ENCODE measurements at regions not wholly inside any gene's neighbourhood (a gene's known extent, or its start where the extent isn't known, plus 50 kb on each side); places are given as distances from the start of the nearest gene placed in this dataset.
"Not testable (repeated sequence)": the region's sequence is repeated elsewhere in the genome, so short reads cannot be mapped to it uniquely, and the experiment has no call there.

DNA sequence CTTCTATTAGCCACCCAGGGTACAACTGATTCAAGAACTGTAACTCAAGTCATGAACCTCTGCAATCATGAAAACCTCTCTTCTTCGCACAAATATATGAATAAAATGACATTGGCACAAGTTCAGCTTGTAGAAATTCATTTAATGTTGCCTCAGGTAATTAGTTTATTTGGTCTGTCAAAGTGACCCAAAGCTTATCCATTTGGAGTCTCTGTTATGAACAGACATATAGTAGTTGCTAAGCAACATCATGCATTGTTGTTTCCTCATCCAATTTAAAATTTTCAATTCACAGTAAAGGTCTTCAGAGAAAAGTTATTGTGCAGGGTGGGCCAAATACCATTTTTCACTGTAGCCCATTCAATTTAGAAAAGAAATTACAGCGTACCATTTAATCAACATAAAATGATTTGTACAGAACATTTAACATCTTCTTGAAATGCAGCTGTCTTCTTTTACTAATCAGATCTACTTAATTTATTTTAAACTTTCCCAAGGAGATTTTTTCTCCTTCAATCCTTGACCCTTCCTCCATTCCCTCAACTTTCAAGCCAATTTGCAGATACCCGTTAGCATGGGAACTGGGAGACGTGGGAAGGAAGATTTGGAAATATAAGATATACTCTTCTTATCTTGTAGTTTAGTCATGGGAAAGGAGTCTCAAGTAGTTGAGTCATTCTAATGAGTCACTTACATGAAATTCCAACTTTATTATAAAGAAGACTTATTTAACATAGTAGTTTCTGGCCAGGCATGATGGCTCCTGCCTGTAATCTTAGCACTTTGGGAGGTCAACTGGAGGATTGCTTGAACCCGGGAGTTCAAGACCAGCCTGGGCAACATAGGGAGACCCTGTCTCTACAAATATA is 231.3 kb downstream of the ATPSCKMT start:
- TF ChIP-seq, protein P1, sequence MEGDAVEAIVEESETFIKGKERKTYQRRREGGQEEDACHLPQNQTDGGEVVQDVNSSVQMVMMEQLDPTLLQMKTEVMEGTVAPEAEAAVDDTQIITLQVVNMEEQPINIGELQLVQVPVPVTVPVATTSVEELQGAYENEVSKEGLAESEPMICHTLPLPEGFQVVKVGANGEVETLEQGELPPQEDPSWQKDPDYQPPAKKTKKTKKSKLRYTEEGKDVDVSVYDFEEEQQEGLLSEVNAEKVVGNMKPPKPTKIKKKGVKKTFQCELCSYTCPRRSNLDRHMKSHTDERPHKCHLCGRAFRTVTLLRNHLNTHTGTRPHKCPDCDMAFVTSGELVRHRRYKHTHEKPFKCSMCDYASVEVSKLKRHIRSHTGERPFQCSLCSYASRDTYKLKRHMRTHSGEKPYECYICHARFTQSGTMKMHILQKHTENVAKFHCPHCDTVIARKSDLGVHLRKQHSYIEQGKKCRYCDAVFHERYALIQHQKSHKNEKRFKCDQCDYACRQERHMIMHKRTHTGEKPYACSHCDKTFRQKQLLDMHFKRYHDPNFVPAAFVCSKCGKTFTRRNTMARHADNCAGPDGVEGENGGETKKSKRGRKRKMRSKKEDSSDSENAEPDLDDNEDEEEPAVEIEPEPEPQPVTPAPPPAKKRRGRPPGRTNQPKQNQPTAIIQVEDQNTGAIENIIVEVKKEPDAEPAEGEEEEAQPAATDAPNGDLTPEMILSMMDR (IDR thresholded peaks at IDR 0.05; ENCODE audit: borderline replicate concordance, extremely low read depth, insufficient read depth), result no peak
- Histone ChIP-seq H3K9ac (ENCODE audit: low read length in 3 of 3) (no peak overlapping the region), H3K27ac (ENCODE audit: low read depth in 2 of 2, low read length in 2 of 2) (no peak overlapping the region), H3K27me3 (ENCODE audit: control insufficient read depth, insufficient read depth, low read length) (no peaks in the 10 kb centered on the region), H3K4me3 (ENCODE audit: low read length in 3 of 3) (no peak overlapping the region), H3K4me1 (ENCODE audit: control insufficient read depth in 2 of 3, insufficient read depth in 2 of 3, low read depth in 1 of 3, low read length in 3 of 3) (no peaks in the 10 kb centered on the region), H3K9me3 (ENCODE audit: control insufficient read depth in 2 of 3, insufficient read depth in 1 of 3, low read length in 3 of 3) (peaks cover 0 to 8% (median 0%) of the 10 kb centered on the region in 3 donors), H3K36me3 (ENCODE audit: control insufficient read depth in 2 of 3, insufficient read depth in 3 of 3, low read length in 3 of 3) (no peaks in the 10 kb centered on the region)
- DNase-seq (no peak), FAIRE-seq (no peak)
- intact Hi-C loops (cut with DNase I), result no loop called here

DNA sequence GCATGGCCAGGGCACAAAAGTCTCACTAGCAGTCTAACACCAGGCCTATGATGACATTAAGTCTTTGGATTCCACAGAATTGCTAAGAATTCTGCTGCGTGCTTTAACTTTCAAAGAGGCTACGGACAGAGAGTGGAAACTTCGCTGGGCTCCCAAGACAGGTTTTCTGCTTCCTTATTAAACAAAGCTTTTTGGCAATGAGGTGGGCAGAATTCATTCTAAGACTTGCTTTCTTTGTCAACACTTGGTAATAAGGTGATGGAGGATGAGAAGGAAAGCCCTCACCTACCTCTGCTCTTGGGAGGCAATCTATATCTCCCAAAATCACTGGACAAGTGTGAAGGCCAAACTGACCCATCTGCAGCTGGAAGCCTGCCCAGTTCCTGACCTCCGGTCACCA is 231.9 kb downstream of the ATPSCKMT start:
- Histone ChIP-seq H3K36me3 (ENCODE audit: control insufficient read depth in 2 of 3, insufficient read depth in 3 of 3, low read length in 3 of 3) (no peaks in the 10 kb centered on the region), H3K27ac (ENCODE audit: low read depth in 2 of 2, low read length in 2 of 2) (no peak overlapping the region), H3K4me3 (ENCODE audit: low read length in 3 of 3) (no peak overlapping the region), H3K9ac (ENCODE audit: low read length in 3 of 3) (no peak overlapping the region), H3K9me3 (ENCODE audit: control insufficient read depth in 2 of 3, insufficient read depth in 1 of 3, low read length in 3 of 3) (peaks cover 0 to 6% (median 0%) of the 10 kb centered on the region in 3 donors), H3K4me1 (ENCODE audit: control insufficient read depth in 2 of 3, insufficient read depth in 2 of 3, low read depth in 1 of 3, low read length in 3 of 3) (no peaks in the 10 kb centered on the region), H3K27me3 (ENCODE audit: control insufficient read depth, insufficient read depth, low read length) (no peaks in the 10 kb centered on the region)
- no peak for DNase-seq
- no peak for FAIRE-seq
- intact Hi-C loops (cut with DNase I), result no loop called here
- TF ChIP-seq, protein P1 (IDR thresholded peaks at IDR 0.05; ENCODE audit: borderline replicate concordance, extremely low read depth, insufficient read depth), result no peak

DNA sequence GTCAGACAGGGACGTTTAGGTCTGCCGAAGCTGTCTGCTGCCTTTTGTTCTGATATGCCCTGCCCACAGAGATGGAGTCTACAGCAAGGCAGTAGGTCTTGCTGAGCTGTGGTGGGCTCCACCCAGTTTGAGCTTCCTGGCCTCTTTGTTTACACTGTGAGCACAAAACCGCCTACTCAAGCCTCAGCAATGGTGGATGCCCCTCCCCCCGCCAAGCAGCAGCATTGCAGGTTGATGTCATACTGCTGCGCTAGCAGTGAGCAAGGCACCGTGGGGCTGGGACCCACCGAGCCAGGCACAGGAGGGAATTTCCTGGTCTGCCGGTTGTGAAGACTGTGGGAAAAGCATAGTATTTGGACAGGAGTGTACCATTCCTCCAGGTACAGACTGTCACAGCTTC is 233.1 kb downstream of the ATPSCKMT start:
- FAIRE-seq; DNase-seq; H3K9me3 ChIP-seq (ENCODE audit: control insufficient read depth in 2 of 3, insufficient read depth in 1 of 3, low read length in 3 of 3); intact Hi-C loops (cut with DNase I); H3K27ac ChIP-seq (ENCODE audit: low read depth in 2 of 2, low read length in 2 of 2); H3K36me3 ChIP-seq (ENCODE audit: control insufficient read depth in 2 of 3, insufficient read depth in 3 of 3, low read length in 3 of 3); H3K4me1 ChIP-seq (ENCODE audit: control insufficient read depth in 2 of 3, insufficient read depth in 2 of 3, low read depth in 1 of 3, low read length in 3 of 3); H3K4me3 ChIP-seq (ENCODE audit: low read length in 3 of 3); H3K9ac ChIP-seq (ENCODE audit: low read length in 3 of 3); H3K27me3 ChIP-seq (ENCODE audit: control insufficient read depth, insufficient read depth, low read length): not testable (repeated sequence)

DNA sequence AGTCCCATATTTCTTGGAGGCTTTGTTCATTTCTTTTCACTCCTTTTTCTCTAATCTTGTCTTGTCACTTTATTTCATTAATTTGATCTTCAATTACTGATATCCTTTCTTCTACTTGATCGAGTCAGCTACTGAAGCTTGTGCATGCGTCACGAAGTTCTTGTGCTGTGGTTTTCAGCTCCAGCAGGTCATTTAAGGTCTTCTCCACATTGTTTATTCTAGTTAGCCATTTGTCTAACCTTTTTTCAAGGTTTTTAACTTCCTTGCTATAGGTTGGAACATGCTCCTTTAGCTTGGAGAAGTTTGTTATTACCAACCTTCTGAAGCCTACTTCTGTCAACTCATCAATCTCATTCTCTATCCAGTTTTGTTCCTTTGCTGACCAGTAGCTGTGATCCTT is 234.0 kb downstream of the ATPSCKMT start:
- H3K4me1 ChIP-seq (ENCODE audit: control insufficient read depth in 2 of 3, insufficient read depth in 2 of 3, low read depth in 1 of 3, low read length in 3 of 3); H3K27ac ChIP-seq (ENCODE audit: low read depth in 2 of 2, low read length in 2 of 2); H3K36me3 ChIP-seq (ENCODE audit: control insufficient read depth in 2 of 3, insufficient read depth in 3 of 3, low read length in 3 of 3); intact Hi-C loops (cut with DNase I); H3K9ac ChIP-seq (ENCODE audit: low read length in 3 of 3); H3K4me3 ChIP-seq (ENCODE audit: low read length in 3 of 3); H3K9me3 ChIP-seq (ENCODE audit: control insufficient read depth in 2 of 3, insufficient read depth in 1 of 3, low read length in 3 of 3); H3K27me3 ChIP-seq (ENCODE audit: control insufficient read depth, insufficient read depth, low read length); DNase-seq; FAIRE-seq: not testable (repeated sequence)
